Effector memory CD8-positive, alpha-beta T cell (primary cell): ENCODE measurements at regions not wholly inside any gene's neighbourhood (a gene's known extent, or its start where the extent isn't known, plus 50 kb on each side); places are given as distances from the start of the nearest gene placed in this dataset.
"Not testable (repeated sequence)": the region's sequence is repeated elsewhere in the genome, so short reads cannot be mapped to it uniquely, and the experiment has no call there.

Experiments used
- ATAC-seq: fragments of 150-1000 bp; cut with Tn5 transposase; replicated peaks from 2 replicates; pipeline ENCODE4 v1.10.0; 2021; ENCODE audit warnings: mild to moderate bottlenecking, moderate library complexity
- DNase-seq, 3 experiments: peaks; one replicate each; pipeline ENCODE4 v3.0.0; 2021
- H3K27ac Mint-ChIP-seq, 2 donors: one replicate each; pipeline ENCODE4 v1.8.0; 2022; ENCODE audit warnings: mild to moderate bottlenecking in 2 of 2, mixed read lengths in 2 of 2, moderate library complexity in 2 of 2
- H3K27me3 Mint-ChIP-seq, 2 donors: one replicate each; pipeline ENCODE4 v1.8.0; 2022; ENCODE audit warnings: mixed read lengths in 2 of 2
- H3K36me3 Mint-ChIP-seq: one replicate; pipeline ENCODE4 v1.8.0; 2022; ENCODE audit warnings: mild to moderate bottlenecking, moderate library complexity, mixed read lengths; ENCODE audit not compliant: insufficient read depth
- H3K4me1 Mint-ChIP-seq, 2 donors: one replicate each; pipeline ENCODE4 v1.8.0; 2022; ENCODE audit warnings: low read depth in 2 of 2, mixed read lengths in 2 of 2
- H3K4me3 Mint-ChIP-seq, 2 donors: one replicate each; pipeline ENCODE4 v1.8.0; 2022; ENCODE audit warnings: mild to moderate bottlenecking in 2 of 2, mixed read lengths in 2 of 2, moderate library complexity in 2 of 2
- H3K9me3 Mint-ChIP-seq, 2 donors: one replicate each; pipeline ENCODE4 v1.8.0; 2022; ENCODE audit warnings: mixed read lengths in 2 of 2

DNA sequence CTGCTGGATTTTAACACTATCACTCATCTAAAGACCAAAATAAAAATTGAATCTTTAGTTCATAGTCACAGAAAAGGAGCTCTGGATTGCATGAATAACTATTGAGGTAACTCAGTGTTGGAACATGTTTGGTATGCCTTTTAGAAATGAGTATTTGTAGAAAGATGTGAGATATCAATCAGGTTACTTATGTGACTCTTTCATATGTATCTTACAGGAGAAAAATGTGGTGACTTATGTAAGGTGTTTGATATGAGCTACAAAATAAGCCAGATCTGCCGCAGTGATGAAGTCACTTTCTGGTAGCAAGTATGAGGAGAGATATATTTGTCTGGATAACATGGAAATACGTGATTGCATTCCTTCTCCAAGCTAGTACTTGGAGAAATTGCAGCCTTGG, 1653.3 kb upstream of the PCDH7 start:
- H3K27me3 Mint-ChIP-seq, result no peaks in the 10 kb centered on the region
- H3K36me3 Mint-ChIP-seq, result no peaks in the 10 kb centered on the region
- no peak overlapping the region for H3K27ac Mint-ChIP-seq
- H3K4me1 Mint-ChIP-seq, result no peaks in the 10 kb centered on the region
- peaks cover 8 to 15% of the 10 kb centered on the region in 2 donors for H3K9me3 Mint-ChIP-seq
- ATAC-seq, result no peak
- DNase-seq, result no peak
- no peak overlapping the region for H3K4me3 Mint-ChIP-seq

DNA sequence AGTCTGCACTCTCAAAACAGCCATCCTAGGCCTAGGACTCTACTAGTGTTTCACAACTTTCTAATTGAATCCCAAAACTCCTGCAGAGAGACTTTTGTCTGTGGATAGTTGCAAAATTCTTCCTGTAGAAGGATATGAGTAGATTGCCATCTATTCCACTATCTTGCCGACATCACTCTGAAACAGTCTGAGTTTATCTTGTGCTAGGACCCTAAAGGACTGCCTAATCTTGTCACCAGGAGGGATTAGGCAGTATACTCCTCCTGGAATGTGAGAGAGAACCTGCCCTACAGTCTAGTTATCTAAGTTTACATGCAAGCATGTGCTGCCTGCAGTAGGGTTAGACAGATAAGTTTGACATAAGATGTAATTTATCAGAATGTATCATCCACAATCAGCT, 1646.6 kb upstream of the PCDH7 start:
- Mint-ChIP-seq H3K27ac (no peak overlapping the region), H3K4me3 (no peak overlapping the region), H3K9me3 (peaks cover 4 to 8% of the 10 kb centered on the region in 2 donors), H3K36me3 (no peaks in the 10 kb centered on the region), H3K4me1 (no peaks in the 10 kb centered on the region), H3K27me3 (no peaks in the 10 kb centered on the region)
- DNase-seq (no peak), ATAC-seq (no peak)

DNA sequence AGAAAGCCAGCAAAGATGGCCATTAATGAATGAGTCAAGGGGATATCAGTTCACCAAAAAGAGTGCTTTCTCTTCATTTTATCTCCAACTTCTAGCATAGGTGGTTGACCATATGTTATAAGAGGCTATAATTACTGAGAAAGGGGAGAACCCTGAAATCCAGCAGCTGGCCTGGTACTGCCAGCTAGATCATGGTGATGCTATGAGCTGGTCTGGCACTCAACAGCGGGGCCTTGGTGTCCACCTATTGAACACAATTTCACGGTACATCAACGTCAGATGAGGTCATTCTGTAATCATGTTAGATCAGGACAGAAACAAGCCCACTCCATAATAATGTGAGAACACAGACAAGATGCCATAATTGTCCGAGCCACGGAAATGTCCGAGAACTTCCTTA, 1644.8 kb upstream of the PCDH7 start:
- DNase-seq (no peak), ATAC-seq (no peak)
- Mint-ChIP-seq H3K27me3 (no peaks in the 10 kb centered on the region), H3K27ac (no peak overlapping the region), H3K36me3 (no peaks in the 10 kb centered on the region), H3K9me3 (peaks cover 0 to 3% of the 10 kb centered on the region in 2 donors), H3K4me3 (no peak overlapping the region), H3K4me1 (no peaks in the 10 kb centered on the region)

DNA sequence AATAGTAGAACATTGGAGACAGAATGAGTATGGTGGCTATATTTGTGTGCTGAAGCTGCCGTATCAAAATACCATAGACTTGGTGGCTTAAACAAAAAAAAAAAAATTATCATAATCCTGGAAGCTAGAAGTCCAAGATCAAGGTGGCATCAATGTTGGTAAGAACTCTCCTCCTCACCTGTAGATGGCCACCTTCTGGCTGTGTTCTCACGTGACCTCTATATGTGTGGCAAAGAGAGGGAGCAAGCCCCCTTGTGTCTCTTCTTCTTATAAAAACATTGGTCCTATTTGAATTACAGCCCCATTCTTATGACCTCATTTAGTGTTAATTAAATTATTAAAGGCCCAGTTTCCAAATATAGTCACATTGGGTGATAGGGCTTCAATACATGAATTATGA, 1640.9 kb upstream of the PCDH7 start:
- Mint-ChIP-seq H3K27ac (no peak overlapping the region), H3K4me3 (no peak overlapping the region), H3K9me3 (peaks cover 0 to 3% of the 10 kb centered on the region in 2 donors), H3K27me3 (no peaks in the 10 kb centered on the region), H3K36me3 (no peaks in the 10 kb centered on the region), H3K4me1 (no peaks in the 10 kb centered on the region)
- DNase-seq (no peak), ATAC-seq (no peak)

DNA sequence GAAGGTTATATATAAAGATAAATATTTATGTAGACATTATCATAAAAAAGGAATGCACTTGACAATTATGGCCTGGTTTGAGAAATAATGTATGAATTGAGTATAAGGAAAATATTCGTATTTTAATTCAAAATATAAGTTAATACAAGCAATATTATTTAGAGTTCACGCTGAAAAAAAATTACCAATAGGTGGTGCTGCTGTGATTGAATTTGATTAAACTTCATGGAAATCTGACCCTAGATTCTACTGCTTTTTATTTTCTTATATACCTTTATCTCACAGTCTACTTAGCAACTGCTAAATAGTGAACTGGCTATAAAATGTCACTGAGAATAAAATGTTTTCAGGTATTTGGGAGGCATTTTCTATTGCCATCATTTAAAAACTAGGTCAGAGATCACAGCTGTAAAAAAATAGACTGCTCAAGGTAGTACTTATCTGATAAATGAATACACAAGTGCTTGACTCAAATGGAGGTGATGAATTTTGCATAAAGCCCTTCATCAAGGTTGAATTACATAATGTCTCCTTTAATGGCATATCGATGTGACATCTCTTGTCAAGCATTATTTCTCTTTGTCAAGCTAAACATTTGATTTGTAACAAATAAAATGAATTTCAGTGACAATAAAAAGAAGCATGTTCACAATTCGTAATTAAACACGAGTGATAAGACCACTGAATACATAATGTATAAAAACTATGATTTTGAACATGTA, 1638.8 kb upstream of the PCDH7 start:
- Mint-ChIP-seq H3K27ac (no peak overlapping the region), H3K36me3 (no peaks in the 10 kb centered on the region), H3K27me3 (no peaks in the 10 kb centered on the region), H3K9me3 (peaks cover 0 to 3% of the 10 kb centered on the region in 2 donors), H3K4me1 (no peaks in the 10 kb centered on the region), H3K4me3 (no peak overlapping the region)
- DNase-seq (no peak), ATAC-seq (no peak)

DNA sequence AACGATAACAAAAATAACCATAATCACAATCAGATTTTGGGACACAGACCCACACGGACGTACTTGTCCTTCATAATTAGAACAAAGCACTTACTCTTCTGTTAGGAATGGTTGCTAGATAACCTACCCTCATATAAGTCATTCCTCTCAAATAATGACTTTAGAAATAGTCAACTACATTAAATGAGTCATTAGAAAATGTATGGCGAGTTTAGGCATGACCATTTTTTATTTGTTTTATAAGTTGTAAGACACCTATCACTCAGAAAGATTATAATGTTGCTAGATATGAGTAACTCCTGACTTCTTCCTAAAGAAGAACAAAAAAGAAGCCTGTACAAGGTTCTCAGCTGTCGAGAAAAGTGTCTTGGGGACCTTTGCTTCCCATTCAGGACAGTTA, 1637.5 kb upstream of the PCDH7 start:
- DNase-seq (no peak), ATAC-seq (no peak)
- H3K27ac Mint-ChIP-seq, result no peak overlapping the region
- H3K36me3 Mint-ChIP-seq, result no peaks in the 10 kb centered on the region
- H3K4me1 Mint-ChIP-seq, result no peaks in the 10 kb centered on the region
- H3K4me3 Mint-ChIP-seq, result no peak overlapping the region
- no peaks in the 10 kb centered on the region for H3K27me3 Mint-ChIP-seq
- peaks cover 0 to 3% of the 10 kb centered on the region in 2 donors for H3K9me3 Mint-ChIP-seq

DNA sequence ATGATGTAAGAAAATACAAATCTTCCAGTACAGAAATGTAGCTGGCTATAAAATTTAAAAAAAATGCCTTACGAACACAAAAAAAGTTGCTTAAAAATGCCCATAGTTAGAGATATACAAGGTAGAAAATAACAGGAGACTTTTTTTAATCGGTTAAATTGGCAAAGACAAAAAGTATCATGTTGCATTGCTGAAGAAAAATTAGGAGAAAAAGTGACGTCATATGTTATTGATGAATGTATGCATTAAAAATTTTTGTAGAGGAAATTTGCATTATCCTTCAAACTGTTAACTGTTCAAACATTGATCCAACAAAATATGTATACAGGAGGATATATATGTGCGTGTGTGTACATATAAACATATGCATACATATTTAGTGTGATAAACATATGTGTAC, 1634.4 kb upstream of the PCDH7 start:
- H3K4me1 Mint-ChIP-seq, result no peaks in the 10 kb centered on the region
- no peaks in the 10 kb centered on the region for H3K36me3 Mint-ChIP-seq
- no peaks in the 10 kb centered on the region for H3K27me3 Mint-ChIP-seq
- no peak for DNase-seq
- no peak overlapping the region for H3K27ac Mint-ChIP-seq
- no peak overlapping the region for H3K4me3 Mint-ChIP-seq
- ATAC-seq, result no peak
- H3K9me3 Mint-ChIP-seq, result no peaks in the 10 kb centered on the region

DNA sequence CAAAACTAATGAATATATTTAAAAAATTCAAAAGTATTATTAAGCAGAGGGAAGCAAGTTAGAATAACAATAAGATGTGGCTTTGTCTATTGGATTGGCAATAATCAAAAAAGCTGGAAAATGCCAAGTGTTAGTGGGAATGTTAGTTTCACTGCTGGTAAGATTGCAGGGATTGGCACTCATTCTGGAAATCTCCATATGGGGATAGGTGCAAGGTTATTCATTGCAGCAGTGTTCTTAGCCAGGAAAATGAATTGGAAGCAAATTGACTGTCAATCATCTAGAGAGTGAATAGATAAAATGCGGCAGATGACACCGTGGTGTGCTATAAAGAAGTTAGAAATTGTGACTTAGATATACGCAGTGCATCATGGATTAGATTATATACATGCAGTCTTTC, 1615.5 kb upstream of the PCDH7 start:
- no peak for DNase-seq
- Mint-ChIP-seq H3K27ac (no peak overlapping the region), H3K4me3 (no peak overlapping the region), H3K4me1 (no peaks in the 10 kb centered on the region), H3K36me3 (no peaks in the 10 kb centered on the region), H3K9me3 (peaks cover 4 to 13% of the 10 kb centered on the region in 2 donors), H3K27me3 (no peaks in the 10 kb centered on the region)
- no peak for ATAC-seq

DNA sequence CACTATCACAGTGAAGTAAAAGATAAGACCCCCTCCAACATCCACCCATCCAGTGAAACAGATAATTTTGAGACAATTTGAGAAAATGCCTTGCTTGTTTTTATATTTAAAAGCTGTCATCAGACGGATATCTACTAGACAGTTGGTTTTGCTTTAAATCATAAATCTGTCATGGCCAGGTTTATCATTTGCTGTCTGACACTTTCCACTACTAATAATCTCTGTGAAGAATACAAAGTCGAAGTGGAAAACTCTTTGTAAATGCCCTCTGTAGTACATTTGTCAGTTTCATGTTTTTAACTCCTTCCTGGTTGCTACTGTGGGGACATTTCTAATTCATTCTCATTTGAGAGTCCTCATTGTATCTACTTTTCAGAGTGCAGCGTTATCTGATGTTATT, 1606.2 kb upstream of the PCDH7 start:
- H3K4me1 Mint-ChIP-seq, result no peaks in the 10 kb centered on the region
- no peak overlapping the region for H3K4me3 Mint-ChIP-seq
- no peaks in the 10 kb centered on the region for H3K36me3 Mint-ChIP-seq
- no peaks in the 10 kb centered on the region for H3K27me3 Mint-ChIP-seq
- peaks cover 0 to 5% of the 10 kb centered on the region in 2 donors for H3K9me3 Mint-ChIP-seq
- ATAC-seq, result no peak
- no peak overlapping the region for H3K27ac Mint-ChIP-seq
- DNase-seq, result no peak

DNA sequence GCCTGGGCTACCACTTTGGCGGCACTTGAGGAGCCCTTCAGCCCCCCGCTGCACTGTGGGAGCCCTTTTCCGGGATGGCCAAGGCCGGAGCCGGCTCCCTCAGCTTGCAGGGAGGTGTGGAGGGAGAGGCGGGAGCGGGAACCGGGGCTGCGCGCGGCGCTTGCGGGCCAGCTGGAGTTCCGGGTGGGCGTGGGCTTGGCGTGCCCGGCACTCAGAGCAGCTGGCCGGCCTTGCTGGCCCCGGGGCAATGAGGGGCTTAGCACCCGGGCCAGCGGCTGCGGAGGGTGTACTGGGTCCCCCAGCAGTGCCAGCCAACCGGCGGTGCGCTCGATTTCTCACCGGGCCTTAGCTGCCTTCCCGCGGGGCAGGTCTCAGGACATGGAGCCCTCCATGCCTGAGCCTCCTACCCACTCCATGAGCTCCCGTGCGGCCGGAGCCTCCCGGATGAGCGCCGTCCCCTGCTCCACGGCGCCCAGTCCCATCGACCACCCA, 1602.9 kb upstream of the PCDH7 start:
- H3K27ac Mint-ChIP-seq, H3K9me3 Mint-ChIP-seq, DNase-seq, ATAC-seq, H3K4me3 Mint-ChIP-seq, H3K4me1 Mint-ChIP-seq, H3K27me3 Mint-ChIP-seq, H3K36me3 Mint-ChIP-seq: not testable (repeated sequence)

DNA sequence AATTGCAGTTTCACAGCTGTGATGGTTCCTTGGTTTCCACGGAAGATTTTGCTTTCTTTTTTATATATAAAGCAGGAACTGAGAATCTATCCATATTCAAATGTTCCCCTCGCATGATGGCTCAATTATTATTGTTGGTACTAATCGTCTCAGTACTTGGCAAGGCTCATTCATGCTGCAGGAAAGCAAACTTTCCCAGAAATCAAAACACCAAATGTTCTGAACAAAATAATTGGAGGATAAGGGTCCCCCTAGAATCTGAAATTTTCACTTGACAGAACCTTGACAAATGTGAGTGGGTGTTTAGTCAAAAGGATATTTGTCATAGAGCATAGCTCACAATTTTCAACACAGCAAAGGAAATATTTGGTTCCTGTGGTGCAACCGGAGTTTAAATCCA, 1598.6 kb upstream of the PCDH7 start:
- Mint-ChIP-seq H3K4me1 (no peaks in the 10 kb centered on the region), H3K9me3 (peaks cover 7 to 10% of the 10 kb centered on the region in 2 donors), H3K27ac (no peak overlapping the region), H3K4me3 (no peak overlapping the region), H3K27me3 (no peaks in the 10 kb centered on the region), H3K36me3 (peaks cover 3% of the 10 kb centered on the region)
- DNase-seq (no peak), ATAC-seq (no peak)

DNA sequence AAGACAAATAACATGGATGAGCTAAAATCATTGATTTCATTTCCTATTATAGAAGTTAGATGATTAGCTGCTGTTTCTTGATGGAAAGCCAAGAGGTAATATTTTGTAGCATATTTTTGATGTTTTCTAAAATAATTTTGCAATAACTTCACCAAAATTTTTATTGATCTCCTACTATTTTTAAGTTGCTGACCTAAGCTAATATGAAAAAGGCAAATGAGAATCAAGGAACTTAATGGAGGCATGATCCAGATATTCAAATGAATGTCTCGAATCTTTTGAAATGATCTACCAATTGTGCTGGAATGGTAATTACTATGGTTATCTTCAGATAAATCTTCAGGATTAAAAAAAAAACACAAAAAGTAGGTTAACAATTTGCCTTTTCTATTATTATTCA, 1591.4 kb upstream of the PCDH7 start:
- H3K27ac Mint-ChIP-seq, result no peak overlapping the region
- no peaks in the 10 kb centered on the region for H3K27me3 Mint-ChIP-seq
- DNase-seq (no peak), ATAC-seq (no peak)
- peaks cover 3% of the 10 kb centered on the region for H3K36me3 Mint-ChIP-seq
- peaks cover 7 to 11% of the 10 kb centered on the region in 2 donors for H3K9me3 Mint-ChIP-seq
- H3K4me1 Mint-ChIP-seq, result no peaks in the 10 kb centered on the region
- no peak overlapping the region for H3K4me3 Mint-ChIP-seq

DNA sequence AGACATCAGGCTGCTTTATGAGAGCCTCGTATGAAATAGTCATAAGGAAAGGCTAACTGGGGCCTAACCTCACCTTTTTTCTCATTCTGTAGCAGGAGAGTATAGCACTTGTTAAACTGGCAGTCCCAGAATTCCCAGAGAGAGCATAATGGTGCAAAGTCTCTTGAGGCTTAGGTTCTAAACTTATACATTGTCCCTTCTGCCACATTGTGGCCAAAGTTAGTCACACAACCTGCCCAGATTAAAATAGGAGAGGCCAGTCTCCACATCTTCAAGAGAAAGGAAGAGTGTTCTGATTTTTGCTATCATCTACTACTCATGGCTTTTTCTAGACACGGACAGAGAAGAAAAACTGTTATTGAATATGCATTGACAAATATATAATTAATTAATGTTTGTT, 1588.9 kb upstream of the PCDH7 start:
- no peaks in the 10 kb centered on the region for H3K27me3 Mint-ChIP-seq
- DNase-seq (no peak), ATAC-seq (no peak)
- no peak overlapping the region for H3K27ac Mint-ChIP-seq
- no peak overlapping the region for H3K4me3 Mint-ChIP-seq
- peaks cover 6 to 15% of the 10 kb centered on the region in 2 donors for H3K9me3 Mint-ChIP-seq
- no peaks in the 10 kb centered on the region for H3K4me1 Mint-ChIP-seq
- no peaks in the 10 kb centered on the region for H3K36me3 Mint-ChIP-seq

DNA sequence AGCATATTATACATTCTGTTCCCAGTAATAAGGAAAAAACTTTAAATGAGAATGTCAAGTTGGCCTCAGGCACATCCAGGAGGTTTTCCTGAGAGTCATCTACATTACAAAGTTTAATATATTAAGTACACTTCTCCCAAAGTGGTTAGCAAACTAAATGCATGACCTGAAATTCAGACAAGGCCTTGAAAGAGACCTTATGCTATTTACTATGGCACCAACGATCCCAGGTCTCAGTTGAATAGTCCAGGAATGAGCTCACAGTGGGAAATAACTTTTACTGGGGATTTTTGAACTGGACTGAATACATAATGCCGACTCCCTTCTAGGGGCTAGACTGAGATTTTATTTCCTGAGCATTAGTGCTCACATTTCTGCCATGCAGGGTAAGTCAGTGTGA, 1577.5 kb upstream of the PCDH7 start:
- H3K9me3 Mint-ChIP-seq, result peaks cover 0 to 4% of the 10 kb centered on the region in 2 donors
- DNase-seq (no peak), ATAC-seq (no peak)
- no peaks in the 10 kb centered on the region for H3K27me3 Mint-ChIP-seq
- H3K4me3 Mint-ChIP-seq, result no peak overlapping the region
- no peaks in the 10 kb centered on the region for H3K4me1 Mint-ChIP-seq
- H3K27ac Mint-ChIP-seq, result no peak overlapping the region
- no peaks in the 10 kb centered on the region for H3K36me3 Mint-ChIP-seq
